ENCODE measurements at regions not wholly inside any gene's neighbourhood (a gene's known extent, or its start where the extent isn't known, plus 50 kb on each side); places are given as distances from the start of the nearest gene placed in this dataset.

- DNase-seq = no peak
These were observed 54.0 kb upstream of the TWIST2 start for GRCh38 chr2:238793801-238794449.

GRCh38 chr2:238796223-238796885 lies 51.5 kb upstream of the TWIST2 start:
- DNase-seq = no peak

GRCh38 chr2:238797537-238797936 lies 50.3 kb upstream of the TWIST2 start:
- DNase-seq = no peak

All from stimulated activated CD8-positive, alpha-beta memory T cell treated with anti-CD3 and anti-CD28 coated beads, Interleukin-4, amount 100 ng/mL, for 48 hours (primary cell).